Embryonic facial prominence (tissue), 1 donor: ENCODE measurements at regions not wholly inside any gene's neighbourhood (a gene's known extent, or its start where the extent isn't known, plus 50 kb on each side); places are given as distances from the start of the nearest gene placed in this dataset.
"Not testable (repeated sequence)": the region's sequence is repeated elsewhere in the genome, so short reads cannot be mapped to it uniquely, and the experiment has no call there.

Experiments used
- DNase-seq: peaks from one replicate; pipeline ENCODE4 v3.0.0-alpha.2; 2016; ENCODE audit errors: extremely low spot score

- no peak for DNase-seq
Measured at GRCh38 chr6:165847407-165848085, 184.5 kb upstream of the PDE10A start.

GRCh38 chr6:165846123-165846966, 183.3 kb upstream of the PDE10A start:
- DNase-seq, result no peak

GRCh38 chr6:165845493-165845892, 182.5 kb upstream of the PDE10A start:
- no peak for DNase-seq

- no peak for DNase-seq
Measured at GRCh38 chr6:165844801-165845364, 181.8 kb upstream of the PDE10A start.

- no peak for DNase-seq
Measured at GRCh38 chr6:165844232-165844631, 181.2 kb upstream of the PDE10A start.

- no peak for DNase-seq
Measured at GRCh38 chr6:165843568-165844113, 180.6 kb upstream of the PDE10A start.

GRCh38 chr6:165843121-165843520, 180.1 kb upstream of the PDE10A start:
- DNase-seq, result no peak

GRCh38 chr6:165842281-165842936, 179.4 kb upstream of the PDE10A start:
- no peak for DNase-seq

- DNase-seq, result no peak
Measured at GRCh38 chr6:165841153-165841558, 178.1 kb upstream of the PDE10A start.

- no peak for DNase-seq
Measured at GRCh38 chr6:165837948-165838745, 175.1 kb upstream of the PDE10A start.

GRCh38 chr6:165836648-165837047, 173.6 kb upstream of the PDE10A start:
- DNase-seq, result not testable (repeated sequence)

GRCh38 chr6:165835410-165835851, 172.4 kb upstream of the PDE10A start:
- DNase-seq, result no peak

GRCh38 chr6:165834613-165835259, 171.7 kb upstream of the PDE10A start:
- DNase-seq, result no peak

- DNase-seq, result no peak
Measured at GRCh38 chr6:165833355-165833754, 170.3 kb upstream of the PDE10A start.

GRCh38 chr6:165831812-165832510, 168.9 kb upstream of the PDE10A start:
- DNase-seq, result no peak

- no peak for DNase-seq
Measured at GRCh38 chr6:165830761-165831160, 167.7 kb upstream of the PDE10A start.

- DNase-seq, result no peak
Measured at GRCh38 chr6:165829376-165829775, 166.3 kb upstream of the PDE10A start.

GRCh38 chr6:165827190-165827518, 164.1 kb upstream of the PDE10A start:
- DNase-seq, result no peak

- DNase-seq, result no peak
Measured at GRCh38 chr6:165826487-165827189, 163.6 kb upstream of the PDE10A start.
